Motor neuron (in vitro differentiated cells): ENCODE measurements at regions not wholly inside any gene's neighbourhood (a gene's known extent, or its start where the extent isn't known, plus 50 kb on each side); places are given as distances from the start of the nearest gene placed in this dataset.

Source experiments
- ATAC-seq, 8 experiments: fragments of 200-7000 bp; cut with Tn5 transposase; replicated peaks in 6 of 8; 2 replicates each; pipeline ENCODE4 v1.8.0; 2021; ENCODE audit warnings: mild to moderate bottlenecking in 8 of 8, moderate library complexity in 8 of 8
- H3K27ac ChIP-seq, 2 donors: fragments of 250-450 bp; sonication (Bioruptor Pico); 2 replicates each; pipeline ENCODE4 v1.9.0; 2021; ENCODE audit warnings: antibody characterized with exemption in 2 of 2, mild to moderate bottlenecking in 2 of 2, moderate library complexity in 1 of 2
- H3K4me1 ChIP-seq, 2 donors: fragments of 250-450 bp; sonication (Bioruptor Pico); replicated peaks in 1 of 2; 2 replicates each; pipeline ENCODE4 v1.6.1; 2021; ENCODE audit warnings: antibody characterized with exemption in 2 of 2, mild to moderate bottlenecking in 2 of 2, moderate library complexity in 1 of 2
- H3K4me3 ChIP-seq, 5 donors: fragments of 250-450 bp; sonication (Bioruptor Pico); 2 replicates each; pipeline ENCODE4 v1.9.0; 2021; ENCODE audit warnings: antibody characterized with exemption in 5 of 5, mild to moderate bottlenecking in 5 of 5, moderate library complexity in 4 of 5
- WGBS, 10 experiments: fragments of 450-650 bp; shearing (Covaris generic); methylation state at CpG; one replicate each; pipeline ENCODE4 v1.0.0; 2022; 5-methylcytosine and 5-hydroxymethylcytosine counted together
- in situ Hi-C, 9 experiments: fragments of 400-800 bp; cut with MboI; loops; one replicate each; pipeline ENCODE4 v1.15.0; 2021; ENCODE audit warnings: low sequenced_read_pairs in 9 of 9, low pct_unique_long_range_greater_than_20kb in 2 of 9; ENCODE audit not compliant: unreplicated experiment in 9 of 9

- Histone ChIP-seq H3K4me3 (no peak overlapping the region), H3K27ac (no peak overlapping the region), H3K4me1 (no peaks in the 10 kb centered on the region)
- in situ Hi-C loops: no loop called here
- no peak for ATAC-seq
- WGBS, 10 experiments: 0 to 93% (median 56%) methylated on average over 1 to 3 of the region's 3 CpGs
These were observed 587.2 kb downstream of the EPHA5 start for GRCh38 chr4:65083076-65083475.

GRCh38 chr4:65071564-65071963, 598.7 kb downstream of the EPHA5 start:
- H3K4me1 ChIP-seq: no peaks in the 10 kb centered on the region

GRCh38 chr4:65069177-65069576, 601.1 kb downstream of the EPHA5 start:
- H3K4me3 ChIP-seq: no peak overlapping the region
- no peak for ATAC-seq
- H3K4me1 ChIP-seq: no peaks in the 10 kb centered on the region
- H3K27ac ChIP-seq: no peak overlapping the region
- in situ Hi-C loops: no loop called here
- WGBS, 10 experiments: 0 to 80% (median 21%) methylated on average over 1 to 2 of the region's 6 CpGs; no CpG with 5 or more reads in 7 of the 10 experiments

More at GRCh38 chr4:65071564-65071963, 598.7 kb downstream of the EPHA5 start:
- no peak overlapping the region for H3K27ac ChIP-seq
- ATAC-seq: peak in 5 of 8 experiments; percentile 65 to 83 (median 79)
- in situ Hi-C loops: no loop called here
- no peak overlapping the region for H3K4me3 ChIP-seq
- 0 to 85% (median 0%) methylated on average over 1 of the region's 1 CpG; no CpG with 5 or more reads in 7 of the 10 experiments for WGBS, 10 experiments

- no peak for ATAC-seq
- H3K27ac ChIP-seq: no peak overlapping the region
- in situ Hi-C loops: no loop called here
These were observed 604.2 kb downstream of the EPHA5 start for GRCh38 chr4:65066106-65066505.

DNA sequence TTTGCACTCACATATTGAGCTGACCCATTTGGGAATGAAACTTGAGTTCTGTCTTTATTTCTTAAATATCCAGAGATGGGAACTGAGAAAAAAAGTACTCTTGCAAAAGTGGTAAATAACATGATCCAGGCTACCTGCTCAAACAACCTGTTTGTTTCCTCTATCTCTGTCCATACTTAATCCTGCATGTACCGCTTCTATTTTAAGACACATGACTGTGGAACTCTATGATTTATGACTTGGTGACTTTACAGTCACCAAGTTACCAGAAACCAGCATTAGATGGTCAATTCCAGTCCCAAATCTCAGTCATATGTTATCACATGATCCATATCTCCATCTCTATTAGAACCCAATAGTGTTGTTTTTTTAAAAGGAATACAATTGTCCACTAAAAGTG, 606.7 kb downstream of the EPHA5 start:
- in situ Hi-C loops: no loop called here
- no peak for ATAC-seq
- WGBS, 10 experiments: 0 to 100% (median 86%) methylated on average over 1 of the region's 1 CpG; no CpG with 5 or more reads in 3 of the 10 experiments

More at GRCh38 chr4:65066106-65066505, 604.2 kb downstream of the EPHA5 start:
- Histone ChIP-seq H3K4me3 (no peak overlapping the region), H3K4me1 (no peaks in the 10 kb centered on the region)

GRCh38 chr4:65050786-65051185, 619.5 kb downstream of the EPHA5 start:
- Histone ChIP-seq H3K4me3 (no peak overlapping the region), H3K4me1 (no peaks in the 10 kb centered on the region), H3K27ac (no peak overlapping the region)
- in situ Hi-C loops: no loop called here
- 0 to 71% (median 20%) methylated on average over 1 of the region's 1 CpG; no CpG with 5 or more reads in 2 of the 10 experiments for WGBS, 10 experiments
- no peak for ATAC-seq

More for the DNA sequence above, 606.7 kb downstream of the EPHA5 start:
- Histone ChIP-seq H3K4me3 (no peak overlapping the region), H3K4me1 (no peaks in the 10 kb centered on the region), H3K27ac (no peak overlapping the region)

- ATAC-seq: peak in 2 of 8 experiments; percentile 58 to 83
- H3K27ac ChIP-seq: no peak overlapping the region
- WGBS, 10 experiments: 70 to 100% (median 90%) methylated on average over 2 to 4 of the region's 4 CpGs; no CpG with 5 or more reads in 2 of the 10 experiments
- H3K4me3 ChIP-seq: no peak overlapping the region
- in situ Hi-C loops: no loop called here
- no peaks in the 10 kb centered on the region for H3K4me1 ChIP-seq
These were observed 623.8 kb downstream of the EPHA5 start for GRCh38 chr4:65046192-65047133.

DNA sequence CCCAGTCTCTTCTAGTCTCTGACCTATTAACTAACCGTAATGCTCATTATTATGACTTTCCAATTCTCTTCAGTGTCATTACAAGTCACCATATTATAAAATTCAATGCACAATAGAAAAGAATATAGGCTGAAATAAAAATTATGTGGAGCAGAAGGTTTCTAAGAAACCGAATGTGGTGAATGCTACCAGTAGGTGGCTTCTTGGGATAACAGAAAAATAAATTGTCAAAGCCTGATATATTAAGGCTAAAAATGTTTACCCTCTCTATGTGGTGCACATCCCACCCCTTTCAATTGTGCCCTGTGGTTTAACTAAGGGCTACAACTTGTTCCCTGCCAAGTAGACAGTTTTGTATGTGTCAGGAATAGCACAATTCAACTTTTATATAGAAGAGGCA, 624.6 kb upstream of the TECRL start:
- WGBS, 10 experiments: 0 to 92% (median 44%) methylated on average over 2 of the region's 2 CpGs; no CpG with 5 or more reads in 2 of the 10 experiments
- ATAC-seq: no peak
- no peak overlapping the region for H3K27ac ChIP-seq
- H3K4me1 ChIP-seq: no peaks in the 10 kb centered on the region
- in situ Hi-C loops: no loop called here
- no peak overlapping the region for H3K4me3 ChIP-seq

DNA sequence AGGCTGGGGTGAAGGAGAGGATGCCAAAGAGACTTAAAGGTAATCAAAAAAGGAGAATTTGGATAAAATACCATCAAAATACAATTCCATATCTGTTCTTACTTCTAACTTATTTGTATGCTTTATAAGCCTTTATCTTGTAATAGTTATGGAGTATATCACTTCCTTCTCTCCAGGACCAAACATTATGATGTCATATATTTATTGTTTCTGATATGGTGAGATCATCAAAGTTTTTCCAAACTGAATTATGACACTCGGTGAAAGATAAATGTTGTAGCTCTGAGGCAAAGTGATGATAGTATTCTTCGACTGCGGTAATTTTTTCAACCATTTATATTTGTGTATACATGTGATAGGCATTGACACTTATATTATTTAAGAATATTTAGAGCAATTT, 619.3 kb upstream of the TECRL start:
- WGBS, 10 experiments: 0 to 95% (median 59%) methylated on average over 1 to 3 of the region's 3 CpGs; no CpG with 5 or more reads in 2 of the 10 experiments
- no peak overlapping the region for H3K27ac ChIP-seq
- ATAC-seq: peak in 1 of 8 experiments; percentile 31
- in situ Hi-C loops: no loop called here
- no peak overlapping the region for H3K4me3 ChIP-seq
- peaks cover 4 to 8% of the 10 kb centered on the region in 2 donors for H3K4me1 ChIP-seq

DNA sequence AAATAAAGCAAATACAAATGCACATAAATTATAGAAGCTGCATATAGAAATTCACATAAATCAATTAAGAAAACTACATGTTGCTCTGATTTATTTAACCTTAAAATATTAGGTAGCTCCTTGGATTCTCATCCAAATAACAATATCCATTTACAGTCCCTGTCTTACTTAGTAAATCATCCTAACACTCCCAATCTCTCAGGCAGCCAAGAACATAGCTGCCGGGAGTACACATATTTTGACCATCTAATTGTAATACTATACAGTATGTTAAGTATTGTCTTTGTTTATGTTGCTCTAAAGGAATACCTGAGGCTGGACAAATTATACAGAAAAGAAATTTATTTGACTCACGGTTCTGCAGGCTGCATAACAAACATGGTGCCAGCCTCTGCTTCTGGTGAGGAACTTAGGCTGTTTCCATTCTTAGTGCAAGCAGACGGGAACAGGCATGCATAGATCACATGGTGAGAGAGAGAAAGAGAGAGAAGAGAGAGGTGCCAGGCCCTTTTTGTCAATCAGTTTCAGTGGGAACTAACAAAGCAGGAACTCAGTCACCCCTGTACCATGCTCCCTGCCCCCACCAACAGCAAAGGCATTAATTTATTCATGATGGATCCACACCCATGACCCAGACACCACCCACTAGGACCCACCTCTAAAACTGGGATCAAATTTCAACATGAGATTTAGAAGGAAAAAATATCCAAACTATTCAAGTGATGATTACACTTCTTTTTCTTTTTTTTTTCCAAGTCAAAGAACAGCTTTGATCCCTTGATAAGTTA, 614.8 kb upstream of the TECRL start:
- in situ Hi-C loops: no loop called here
- Histone ChIP-seq H3K4me3 (no peak overlapping the region), H3K27ac (no peak overlapping the region), H3K4me1 (peaks cover 7 to 14% of the 10 kb centered on the region in 2 donors)
- 0 to 86% (median 57%) methylated on average over 1 to 3 of the region's 3 CpGs; no CpG with 5 or more reads in 1 of the 10 experiments for WGBS, 10 experiments
- ATAC-seq: peak in 2 of 8 experiments; percentile 32 to 77

- in situ Hi-C loops: no loop called here
- H3K4me3 ChIP-seq: no peak overlapping the region
- 13 to 100% (median 67%) methylated on average over 2 to 6 of the region's 6 CpGs for WGBS, 10 experiments
- H3K27ac ChIP-seq: no peak overlapping the region
- H3K4me1 ChIP-seq: peaks cover 7 to 14% of the 10 kb centered on the region in 2 donors
- ATAC-seq: peak in 1 of 8 experiments; percentile 38
These were observed 613.8 kb upstream of the TECRL start for GRCh38 chr4:65023081-65023480.

- in situ Hi-C loops: no loop called here
These were observed 612.5 kb upstream of the TECRL start for GRCh38 chr4:65021737-65022136.

DNA sequence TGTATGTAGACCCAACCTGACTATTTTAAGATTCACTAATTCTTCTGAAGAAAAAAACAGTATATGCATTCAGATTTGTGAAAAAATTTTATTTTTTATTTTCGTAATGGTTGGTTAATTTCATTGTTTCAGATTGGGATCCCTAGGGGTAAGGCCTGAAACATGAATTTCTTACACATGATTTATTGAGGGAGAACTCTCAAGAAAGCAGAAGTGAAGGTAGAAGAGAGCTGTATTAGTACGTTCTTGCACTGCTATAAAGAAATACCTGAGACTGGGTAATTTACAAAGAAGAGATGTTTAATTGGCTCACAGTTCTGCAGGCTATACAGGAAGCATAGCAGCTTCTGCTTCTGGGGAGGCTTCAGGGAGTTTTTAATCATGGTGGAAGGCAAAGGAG, 611.9 kb upstream of the TECRL start:
- Histone ChIP-seq H3K27ac (no peak overlapping the region), H3K4me3 (no peak overlapping the region), H3K4me1 (peaks cover 7 to 14% of the 10 kb centered on the region in 2 donors)
- ATAC-seq: no peak
- 0 to 100% (median 80%) methylated on average over 1 to 2 of the region's 2 CpGs; no CpG with 5 or more reads in 1 of the 10 experiments for WGBS, 10 experiments
- in situ Hi-C loops: no loop called here

More at GRCh38 chr4:65021737-65022136, 612.5 kb upstream of the TECRL start:
- Histone ChIP-seq H3K27ac (no peak overlapping the region), H3K4me3 (no peak overlapping the region), H3K4me1 (peaks cover 7 to 14% of the 10 kb centered on the region in 2 donors)
- peak in 1 of 8 experiments; percentile 36 for ATAC-seq
